ENCODE measurements at regions not wholly inside any gene's neighbourhood (a gene's known extent, or its start where the extent isn't known, plus 50 kb on each side); places are given as distances from the start of the nearest gene placed in this dataset.

DNA sequence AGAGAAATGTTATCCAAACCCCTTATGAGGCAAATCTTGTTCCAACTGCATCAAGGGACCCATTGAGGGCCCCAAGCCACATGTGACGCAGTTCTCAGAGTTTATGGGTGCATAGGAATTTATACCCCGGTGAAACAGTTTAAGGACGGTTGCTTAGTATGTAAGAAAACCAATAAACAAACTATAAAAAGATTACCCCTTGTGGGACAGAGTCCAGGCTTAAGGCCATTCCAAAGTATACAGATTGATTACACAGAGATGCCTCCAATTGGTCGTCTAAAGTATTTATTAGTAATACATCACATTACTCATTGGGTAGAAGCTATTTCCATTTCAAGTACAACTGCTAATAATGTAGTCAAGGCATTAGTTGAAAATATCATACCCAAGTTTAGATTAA, 885.0 kb upstream of the MDGA2 start:
- no peaks in the 10 kb centered on the region for H3K36me3 ChIP-seq (ENCODE audit: control insufficient read depth in 4 of 4, insufficient read depth in 3 of 4, low read depth in 1 of 4, low read length in 3 of 4)
- no peak for TF ChIP-seq RAD21 (IDR thresholded peaks at IDR 0.05)
- TF ChIP-seq, protein P1, sequence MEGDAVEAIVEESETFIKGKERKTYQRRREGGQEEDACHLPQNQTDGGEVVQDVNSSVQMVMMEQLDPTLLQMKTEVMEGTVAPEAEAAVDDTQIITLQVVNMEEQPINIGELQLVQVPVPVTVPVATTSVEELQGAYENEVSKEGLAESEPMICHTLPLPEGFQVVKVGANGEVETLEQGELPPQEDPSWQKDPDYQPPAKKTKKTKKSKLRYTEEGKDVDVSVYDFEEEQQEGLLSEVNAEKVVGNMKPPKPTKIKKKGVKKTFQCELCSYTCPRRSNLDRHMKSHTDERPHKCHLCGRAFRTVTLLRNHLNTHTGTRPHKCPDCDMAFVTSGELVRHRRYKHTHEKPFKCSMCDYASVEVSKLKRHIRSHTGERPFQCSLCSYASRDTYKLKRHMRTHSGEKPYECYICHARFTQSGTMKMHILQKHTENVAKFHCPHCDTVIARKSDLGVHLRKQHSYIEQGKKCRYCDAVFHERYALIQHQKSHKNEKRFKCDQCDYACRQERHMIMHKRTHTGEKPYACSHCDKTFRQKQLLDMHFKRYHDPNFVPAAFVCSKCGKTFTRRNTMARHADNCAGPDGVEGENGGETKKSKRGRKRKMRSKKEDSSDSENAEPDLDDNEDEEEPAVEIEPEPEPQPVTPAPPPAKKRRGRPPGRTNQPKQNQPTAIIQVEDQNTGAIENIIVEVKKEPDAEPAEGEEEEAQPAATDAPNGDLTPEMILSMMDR (IDR thresholded peaks at IDR 0.05; ENCODE audit: low read depth, low read length, missing input control) = no peak
- TF ChIP-seq FOXA2 (IDR thresholded peaks at IDR 0.05) = no peak
- TF ChIP-seq, protein P2, sequence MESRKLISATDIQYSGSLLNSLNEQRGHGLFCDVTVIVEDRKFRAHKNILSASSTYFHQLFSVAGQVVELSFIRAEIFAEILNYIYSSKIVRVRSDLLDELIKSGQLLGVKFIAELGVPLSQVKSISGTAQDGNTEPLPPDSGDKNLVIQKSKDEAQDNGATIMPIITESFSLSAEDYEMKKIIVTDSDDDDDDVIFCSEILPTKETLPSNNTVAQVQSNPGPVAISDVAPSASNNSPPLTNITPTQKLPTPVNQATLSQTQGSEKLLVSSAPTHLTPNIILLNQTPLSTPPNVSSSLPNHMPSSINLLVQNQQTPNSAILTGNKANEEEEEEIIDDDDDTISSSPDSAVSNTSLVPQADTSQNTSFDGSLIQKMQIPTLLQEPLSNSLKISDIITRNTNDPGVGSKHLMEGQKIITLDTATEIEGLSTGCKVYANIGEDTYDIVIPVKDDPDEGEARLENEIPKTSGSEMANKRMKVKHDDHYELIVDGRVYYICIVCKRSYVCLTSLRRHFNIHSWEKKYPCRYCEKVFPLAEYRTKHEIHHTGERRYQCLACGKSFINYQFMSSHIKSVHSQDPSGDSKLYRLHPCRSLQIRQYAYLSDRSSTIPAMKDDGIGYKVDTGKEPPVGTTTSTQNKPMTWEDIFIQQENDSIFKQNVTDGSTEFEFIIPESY (IDR thresholded peaks at IDR 0.05) = no peak
- no peak for TF ChIP-seq TAF1 (conservative IDR thresholded peaks at IDR 0.05)
- no peak for TF ChIP-seq MAX (IDR thresholded peaks at IDR 0.05)
- no peak for TF ChIP-seq RXRA (IDR thresholded peaks at IDR 0.05)
- no peak for TF ChIP-seq SP1 (IDR thresholded peaks at IDR 0.05)
- no peak for TF ChIP-seq FOXA1 (IDR thresholded peaks at IDR 0.05)
- H3K27ac ChIP-seq (ENCODE audit: low read depth in 1 of 2, low read length in 2 of 2) = no peak overlapping the region
- no peaks in the 10 kb centered on the region for H3K27me3 ChIP-seq (ENCODE audit: control insufficient read depth in 4 of 4, insufficient read depth in 4 of 4, low read length in 3 of 4)
- H3K4me3 ChIP-seq (ENCODE audit: low read depth in 1 of 3, low read length in 3 of 3) = no peak overlapping the region
- H3K4me1 ChIP-seq (ENCODE audit: control insufficient read depth in 4 of 4, insufficient read depth in 4 of 4, low read length in 3 of 4) = no peaks in the 10 kb centered on the region
- no peak overlapping the region for H3K9ac ChIP-seq (ENCODE audit: low read depth in 1 of 2, low read length in 2 of 2)
- DNase-seq (ENCODE audit: low spot score) = no peak
- 52% methylated on average over 4 of the region's 4 CpGs for WGBS
- peaks cover 0 to 3% (median under 1%) of the 10 kb centered on the region in 4 donors for H3K9me3 ChIP-seq (ENCODE audit: control insufficient read depth in 4 of 4, low read length in 3 of 4)

- no peak for DNase-seq (ENCODE audit: low spot score)
- no peak overlapping the region for H3K27ac ChIP-seq (ENCODE audit: low read depth in 1 of 2, low read length in 2 of 2)
- TF ChIP-seq, protein P1 (IDR thresholded peaks at IDR 0.05; ENCODE audit: low read depth, low read length, missing input control) = no peak
- TF ChIP-seq ATF3 (IDR thresholded peaks at IDR 0.05) (no peak), FOXA1 (IDR thresholded peaks at IDR 0.05) (no peak), EGR1 (IDR thresholded peaks at IDR 0.05; ENCODE audit: low read depth in 2 of 2) (no peak), FOXA2 (IDR thresholded peaks at IDR 0.05) (no peak), RAD21 (IDR thresholded peaks at IDR 0.05) (no peak)
- TF ChIP-seq, protein P2 (IDR thresholded peaks at IDR 0.05) = no peak
- H3K27me3 ChIP-seq (ENCODE audit: control insufficient read depth in 4 of 4, insufficient read depth in 4 of 4, low read length in 3 of 4) = no peaks in the 10 kb centered on the region
- H3K9me3 ChIP-seq (ENCODE audit: control insufficient read depth in 4 of 4, low read length in 3 of 4) = peaks cover 0 to 3% (median 2%) of the 10 kb centered on the region in 4 donors
- no peaks in the 10 kb centered on the region for H3K36me3 ChIP-seq (ENCODE audit: control insufficient read depth in 4 of 4, insufficient read depth in 3 of 4, low read depth in 1 of 4, low read length in 3 of 4)
- H3K4me3 ChIP-seq (ENCODE audit: low read depth in 1 of 3, low read length in 3 of 3) = no peak overlapping the region
- H3K9ac ChIP-seq (ENCODE audit: low read depth in 1 of 2, low read length in 2 of 2) = no peak overlapping the region
- H3K4me1 ChIP-seq (ENCODE audit: control insufficient read depth in 4 of 4, insufficient read depth in 4 of 4, low read length in 3 of 4) = no peaks in the 10 kb centered on the region
Measured at GRCh38 chr14:48553443-48553842, 878.0 kb upstream of the MDGA2 start.
